NB4 (cell line): ENCODE measurements at regions not wholly inside any gene's neighbourhood (a gene's known extent, or its start where the extent isn't known, plus 50 kb on each side); places are given as distances from the start of the nearest gene placed in this dataset.

Experiments
- MYC ChIP-seq: IDR thresholded peaks from 2 replicates; pipeline ENCODE4 v1.6.1; 2011; ENCODE audit warnings: low read depth, low read length
- POLR2A ChIP-seq: IDR thresholded peaks from 2 replicates; pipeline ENCODE4 v1.6.1; 2011; ENCODE audit warnings: mild to moderate bottlenecking; ENCODE audit not compliant: insufficient read length; ENCODE audit errors: extremely low read depth
- TF ChIP-seq, protein P1 (sequence below): IDR thresholded peaks from one replicate; pipeline ENCODE4 v1.5.1; 2012; ENCODE audit warnings: low read depth, low read length

DNA sequence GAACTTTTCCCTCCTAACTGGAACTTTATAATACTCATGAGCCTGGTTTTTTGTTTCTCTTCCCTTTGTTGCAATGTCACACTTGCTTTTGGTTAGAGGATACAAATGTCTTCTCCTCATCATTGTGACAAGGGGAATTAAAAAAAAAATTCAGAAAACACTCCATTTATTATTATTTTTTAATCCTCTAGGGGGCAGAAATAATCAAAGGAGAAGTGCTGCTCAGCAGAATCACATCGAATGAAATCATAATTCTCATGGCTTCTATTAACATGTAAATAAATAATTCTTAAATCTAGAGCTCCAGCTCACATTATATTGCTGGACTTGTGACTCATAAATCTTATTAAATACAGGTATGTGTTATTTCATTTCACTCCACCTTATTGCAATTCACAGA lies 273.8 kb downstream of the TRIB2 start:
- TF ChIP-seq, protein P1, sequence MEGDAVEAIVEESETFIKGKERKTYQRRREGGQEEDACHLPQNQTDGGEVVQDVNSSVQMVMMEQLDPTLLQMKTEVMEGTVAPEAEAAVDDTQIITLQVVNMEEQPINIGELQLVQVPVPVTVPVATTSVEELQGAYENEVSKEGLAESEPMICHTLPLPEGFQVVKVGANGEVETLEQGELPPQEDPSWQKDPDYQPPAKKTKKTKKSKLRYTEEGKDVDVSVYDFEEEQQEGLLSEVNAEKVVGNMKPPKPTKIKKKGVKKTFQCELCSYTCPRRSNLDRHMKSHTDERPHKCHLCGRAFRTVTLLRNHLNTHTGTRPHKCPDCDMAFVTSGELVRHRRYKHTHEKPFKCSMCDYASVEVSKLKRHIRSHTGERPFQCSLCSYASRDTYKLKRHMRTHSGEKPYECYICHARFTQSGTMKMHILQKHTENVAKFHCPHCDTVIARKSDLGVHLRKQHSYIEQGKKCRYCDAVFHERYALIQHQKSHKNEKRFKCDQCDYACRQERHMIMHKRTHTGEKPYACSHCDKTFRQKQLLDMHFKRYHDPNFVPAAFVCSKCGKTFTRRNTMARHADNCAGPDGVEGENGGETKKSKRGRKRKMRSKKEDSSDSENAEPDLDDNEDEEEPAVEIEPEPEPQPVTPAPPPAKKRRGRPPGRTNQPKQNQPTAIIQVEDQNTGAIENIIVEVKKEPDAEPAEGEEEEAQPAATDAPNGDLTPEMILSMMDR, result no peak
- TF ChIP-seq POLR2A (no peak), MYC (no peak)
